ENCODE measurements at regions not wholly inside any gene's neighbourhood (a gene's known extent, or its start where the extent isn't known, plus 50 kb on each side); places are given as distances from the start of the nearest gene placed in this dataset.

GRCh38 chr7:88391247-88391646 lies 84.6 kb upstream of the STEAP4 start:
- H3K9ac ChIP-seq (ENCODE audit: low read depth in 2 of 2, low read length in 2 of 2), result no peak overlapping the region
- H3K36me3 ChIP-seq, result no peaks in the 10 kb centered on the region
- no peak overlapping the region for H3K4me3 ChIP-seq
- TF ChIP-seq CTCF (IDR thresholded peaks at IDR 0.05), result no peak
- DNase-seq, result no peak
- H3K27ac ChIP-seq, result no peak overlapping the region
- intact Hi-C loops (cut with DNase I), result no loop called here
- no peaks in the 10 kb centered on the region for H3K27me3 ChIP-seq
- no peaks in the 10 kb centered on the region for H3K4me1 ChIP-seq
- no peaks in the 10 kb centered on the region for H3K9me3 ChIP-seq

- H3K4me3 ChIP-seq, result no peak overlapping the region
- intact Hi-C loops (cut with DNase I), result no loop called here
- no peak overlapping the region for H3K27ac ChIP-seq
- H3K36me3 ChIP-seq, result no peaks in the 10 kb centered on the region
- no peaks in the 10 kb centered on the region for H3K27me3 ChIP-seq
- no peaks in the 10 kb centered on the region for H3K9me3 ChIP-seq
- no peak for TF ChIP-seq CTCF (IDR thresholded peaks at IDR 0.05)
- no peaks in the 10 kb centered on the region for H3K4me1 ChIP-seq
- no peak overlapping the region for H3K9ac ChIP-seq (ENCODE audit: low read depth in 2 of 2, low read length in 2 of 2)
- no peak for DNase-seq
Observed at GRCh38 chr7:88387368-88387767, 80.7 kb upstream of the STEAP4 start.

- Histone ChIP-seq H3K36me3 (no peaks in the 10 kb centered on the region), H3K27me3 (no peaks in the 10 kb centered on the region), H3K27ac (no peak overlapping the region), H3K4me1 (no peaks in the 10 kb centered on the region), H3K9me3 (no peaks in the 10 kb centered on the region), H3K9ac (ENCODE audit: low read depth in 2 of 2, low read length in 2 of 2) (no peak overlapping the region), H3K4me3 (no peak overlapping the region)
- no peak for DNase-seq
- TF ChIP-seq CTCF (IDR thresholded peaks at IDR 0.05), result no peak
- intact Hi-C loops (cut with DNase I), result no loop called here
Observed at GRCh38 chr7:88386665-88387156, 80.0 kb upstream of the STEAP4 start.

GRCh38 chr7:88377434-88377833 lies 70.7 kb upstream of the STEAP4 start:
- no peak for DNase-seq
- intact Hi-C loops (cut with DNase I), result no loop called here
- Histone ChIP-seq H3K36me3 (no peaks in the 10 kb centered on the region), H3K9me3 (no peaks in the 10 kb centered on the region), H3K27me3 (no peaks in the 10 kb centered on the region), H3K9ac (ENCODE audit: low read depth in 2 of 2, low read length in 2 of 2) (no peak overlapping the region), H3K27ac (no peak overlapping the region), H3K4me1 (no peaks in the 10 kb centered on the region), H3K4me3 (no peak overlapping the region)
- no peak for TF ChIP-seq CTCF (IDR thresholded peaks at IDR 0.05)

GRCh38 chr7:88368686-88369085 lies 62.0 kb upstream of the STEAP4 start:
- H3K36me3 ChIP-seq, result no peaks in the 10 kb centered on the region
- no peak overlapping the region for H3K9ac ChIP-seq (ENCODE audit: low read depth in 2 of 2, low read length in 2 of 2)
- no peaks in the 10 kb centered on the region for H3K4me1 ChIP-seq
- DNase-seq, result no peak
- no peaks in the 10 kb centered on the region for H3K9me3 ChIP-seq
- no peaks in the 10 kb centered on the region for H3K27me3 ChIP-seq
- H3K4me3 ChIP-seq, result no peak overlapping the region
- intact Hi-C loops (cut with DNase I), result no loop called here
- no peak for TF ChIP-seq CTCF (IDR thresholded peaks at IDR 0.05)
- H3K27ac ChIP-seq, result no peak overlapping the region

- H3K9me3 ChIP-seq, result no peaks in the 10 kb centered on the region
- no peak for TF ChIP-seq CTCF (IDR thresholded peaks at IDR 0.05)
- H3K9ac ChIP-seq (ENCODE audit: low read depth in 2 of 2, low read length in 2 of 2), result no peak overlapping the region
- DNase-seq, result no peak
- H3K27me3 ChIP-seq, result no peaks in the 10 kb centered on the region
- no peak overlapping the region for H3K4me3 ChIP-seq
- H3K4me1 ChIP-seq, result no peaks in the 10 kb centered on the region
- no peak overlapping the region for H3K27ac ChIP-seq
- intact Hi-C loops (cut with DNase I), result no loop called here
- H3K36me3 ChIP-seq, result no peaks in the 10 kb centered on the region
Observed at GRCh38 chr7:88366845-88367244, 60.2 kb upstream of the STEAP4 start.
